Neural progenitor cell (in vitro differentiated cells): ENCODE measurements at regions not wholly inside any gene's neighbourhood (a gene's known extent, or its start where the extent isn't known, plus 50 kb on each side); places are given as distances from the start of the nearest gene placed in this dataset.
A peak's percentile ranks its signal among the peaks of the same experiment; 100 is the strongest.

Source experiments
- DNase-seq: peaks from one replicate; pipeline ENCODE4 v3.0.0-alpha.2; 2016; ENCODE audit warnings: low spot score
- H2AFZ ChIP-seq: fragments of 200-600 bp; sonication (generic); replicated peaks from 2 replicates; pipeline ENCODE4 v1.6.1; 2016; ENCODE audit warnings: antibody characterized with exemption
- H3F3A ChIP-seq: fragments of 200-600 bp; sonication (generic); 2 replicates; pipeline ENCODE4 v1.6.1; 2016; ENCODE audit warnings: antibody characterized with exemption, low read depth
- H3K27ac ChIP-seq: fragments of 200-600 bp; sonication (generic); 2 replicates; pipeline ENCODE4 v1.5.1; 2016; ENCODE audit warnings: mild to moderate bottlenecking
- H3K27me3 ChIP-seq: fragments of 200-600 bp; sonication (generic); 2 replicates; pipeline ENCODE4 v1.6.1; 2016; ENCODE audit warnings: mild to moderate bottlenecking, moderate library complexity
- H3K36me3 ChIP-seq: fragments of 200-600 bp; sonication (generic); 2 replicates; pipeline ENCODE4 v1.5.1; 2016
- H3K4me1 ChIP-seq: fragments of 200-600 bp; sonication (generic); 2 replicates; pipeline ENCODE4 v1.6.1; 2016; ENCODE audit warnings: mixed run types
- H3K4me2 ChIP-seq: fragments of 200-600 bp; sonication (generic); 2 replicates; pipeline ENCODE4 v1.6.1; 2016
- H3K4me3 ChIP-seq: fragments of 200-600 bp; sonication (generic); 2 replicates; pipeline ENCODE4 v1.5.1; 2016
- H3K79me2 ChIP-seq: fragments of 200-600 bp; sonication (generic); 2 replicates; pipeline ENCODE4 v1.6.1; 2016; ENCODE audit warnings: low read depth
- H3K9ac ChIP-seq: fragments of 200-600 bp; sonication (generic); 2 replicates; pipeline ENCODE4 v1.6.1; 2016
- H3K9me3 ChIP-seq: fragments of 200-600 bp; sonication (generic); 2 replicates; pipeline ENCODE4 v1.5.1; 2016; ENCODE audit warnings: low read depth
- H4K20me1 ChIP-seq: fragments of 200-600 bp; sonication (generic); 2 replicates; pipeline ENCODE4 v1.6.1; 2016; ENCODE audit warnings: low read depth
- H3K27ac Mint-ChIP-seq: 3 replicates; pipeline ENCODE4 v1.8.0; 2021; ENCODE audit warnings: mixed read lengths
- H3K27me3 Mint-ChIP-seq: 2 replicates; pipeline ENCODE4 v1.8.0; 2022; ENCODE audit warnings: low read depth, mild to moderate bottlenecking, inconsistent platforms, moderate library complexity, mixed read lengths; ENCODE audit not compliant: insufficient read depth
- H3K36me3 Mint-ChIP-seq: 3 replicates; pipeline ENCODE4 v1.8.0; 2021; ENCODE audit warnings: mixed read lengths
- H3K4me1 Mint-ChIP-seq: 3 replicates; pipeline ENCODE4 v1.8.0; 2021; ENCODE audit warnings: mixed read lengths
- H3K4me3 Mint-ChIP-seq: 3 replicates; pipeline ENCODE4 v1.8.0; 2021; ENCODE audit warnings: mild to moderate bottlenecking, moderate library complexity, mixed read lengths
- H3K9me3 Mint-ChIP-seq: 3 replicates; pipeline ENCODE4 v1.8.0; 2020; ENCODE audit warnings: mixed read lengths
- EZH2 ChIP-seq: fragments of 200-600 bp; sonication (generic); IDR thresholded peaks from 2 replicates; pipeline ENCODE4 v1.6.1; 2017; ENCODE audit warnings: antibody characterized with exemption, mild to moderate bottlenecking, moderate library complexity
- EZH2phosphoT487 ChIP-seq: fragments of 200-600 bp; sonication (generic); IDR thresholded peaks from 2 replicates; pipeline ENCODE4 v1.6.1; 2017; ENCODE audit warnings: antibody characterized with exemption
- TF ChIP-seq, protein P1 (sequence below): fragments of 200-600 bp; sonication (generic); IDR thresholded peaks from 2 replicates; pipeline ENCODE4 v1.5.1; 2017; ENCODE audit warnings: antibody characterized with exemption, mild to moderate bottlenecking

DNA sequence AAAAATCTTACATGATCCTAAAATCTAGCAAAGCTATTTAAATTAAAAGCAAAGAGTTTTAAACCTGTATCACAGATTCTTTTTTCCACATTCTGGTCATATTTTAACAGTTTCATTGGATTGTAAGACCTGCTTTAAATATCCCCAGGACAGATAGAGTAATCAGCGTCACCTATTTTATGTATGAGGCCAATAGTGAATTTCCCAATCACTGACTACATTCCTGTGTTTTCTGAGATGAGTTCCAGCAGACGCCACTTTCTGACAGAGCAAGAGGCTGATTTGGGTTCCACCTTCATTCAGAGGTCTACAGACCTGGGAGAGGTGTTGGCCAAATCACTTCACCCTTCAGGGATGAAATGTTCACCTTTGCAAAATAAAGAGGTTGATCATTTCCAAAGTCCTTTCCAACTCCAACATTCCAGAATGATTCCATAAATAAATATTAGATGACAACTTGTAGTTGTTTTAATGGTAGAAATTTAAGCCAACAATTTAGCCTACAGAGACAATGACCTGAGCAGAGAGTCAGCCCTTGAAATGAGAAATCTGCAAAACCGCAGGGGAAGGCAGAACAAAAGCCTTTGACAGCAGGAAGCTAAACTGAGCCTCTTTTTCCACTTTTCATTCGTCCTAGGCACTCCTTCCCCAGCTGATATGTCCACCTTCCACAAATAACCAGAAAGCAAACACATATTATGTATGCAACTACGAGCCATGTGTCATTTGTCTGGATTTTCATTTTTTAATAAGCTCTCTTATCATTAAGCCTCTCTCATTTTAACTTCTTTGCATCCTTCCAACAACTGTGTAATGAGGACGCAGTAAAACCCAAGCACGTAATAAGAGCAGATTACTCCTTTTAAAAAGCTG lies 105.2 kb downstream of the TFAP2A start:
- no peak overlapping the region for H2AFZ ChIP-seq
- H3K9ac ChIP-seq, result no peak overlapping the region
- H3K36me3 ChIP-seq, result no peaks in the 10 kb centered on the region
- H3K4me2 ChIP-seq, result peak overlapping the region; percentile 51
- Mint-ChIP-seq H3K4me3 (no peak overlapping the region), H3K4me1 (peaks cover 33% of the 10 kb centered on the region), H3K27ac (no peak overlapping the region), H3K9me3 (peaks cover 3% of the 10 kb centered on the region), H3K36me3 (no peaks in the 10 kb centered on the region), H3K27me3 (peaks cover 2% of the 10 kb centered on the region)
- TF ChIP-seq EZH2, result no peak
- no peak for TF ChIP-seq EZH2phosphoT487
- TF ChIP-seq, protein P1, sequence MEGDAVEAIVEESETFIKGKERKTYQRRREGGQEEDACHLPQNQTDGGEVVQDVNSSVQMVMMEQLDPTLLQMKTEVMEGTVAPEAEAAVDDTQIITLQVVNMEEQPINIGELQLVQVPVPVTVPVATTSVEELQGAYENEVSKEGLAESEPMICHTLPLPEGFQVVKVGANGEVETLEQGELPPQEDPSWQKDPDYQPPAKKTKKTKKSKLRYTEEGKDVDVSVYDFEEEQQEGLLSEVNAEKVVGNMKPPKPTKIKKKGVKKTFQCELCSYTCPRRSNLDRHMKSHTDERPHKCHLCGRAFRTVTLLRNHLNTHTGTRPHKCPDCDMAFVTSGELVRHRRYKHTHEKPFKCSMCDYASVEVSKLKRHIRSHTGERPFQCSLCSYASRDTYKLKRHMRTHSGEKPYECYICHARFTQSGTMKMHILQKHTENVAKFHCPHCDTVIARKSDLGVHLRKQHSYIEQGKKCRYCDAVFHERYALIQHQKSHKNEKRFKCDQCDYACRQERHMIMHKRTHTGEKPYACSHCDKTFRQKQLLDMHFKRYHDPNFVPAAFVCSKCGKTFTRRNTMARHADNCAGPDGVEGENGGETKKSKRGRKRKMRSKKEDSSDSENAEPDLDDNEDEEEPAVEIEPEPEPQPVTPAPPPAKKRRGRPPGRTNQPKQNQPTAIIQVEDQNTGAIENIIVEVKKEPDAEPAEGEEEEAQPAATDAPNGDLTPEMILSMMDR, result no peak
- H4K20me1 ChIP-seq, result no peaks in the 10 kb centered on the region
- peak; percentile 48 for DNase-seq
- no peak overlapping the region for H3K27ac ChIP-seq
- peaks cover 48% of the 10 kb centered on the region for H3K4me1 ChIP-seq
- no peaks in the 10 kb centered on the region for H3K79me2 ChIP-seq
- no peak overlapping the region for H3K4me3 ChIP-seq
- no peaks in the 10 kb centered on the region for H3K27me3 ChIP-seq
- H3F3A ChIP-seq, result peaks cover 32% of the 10 kb centered on the region
- no peaks in the 10 kb centered on the region for H3K9me3 ChIP-seq

DNA sequence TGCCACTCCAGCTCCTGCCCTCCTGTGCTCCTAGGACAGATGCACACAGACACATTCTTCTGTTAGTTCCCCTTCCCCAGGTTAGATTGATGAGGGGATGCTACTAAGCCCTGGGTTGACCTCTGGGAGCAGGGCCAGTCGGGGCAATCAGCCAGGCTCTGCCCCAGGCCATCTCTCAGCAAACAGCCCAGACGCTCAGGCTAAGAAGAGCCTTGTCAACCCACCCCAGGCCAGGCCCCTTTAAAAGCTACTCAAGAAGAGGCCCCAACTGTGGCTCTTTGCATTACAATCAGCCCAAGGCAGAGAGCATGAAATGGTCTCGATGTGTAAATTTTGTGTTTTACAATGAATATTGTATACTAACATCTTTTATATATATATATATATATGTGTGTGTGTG lies 107.4 kb downstream of the TFAP2A start:
- Mint-ChIP-seq H3K4me1 (peaks cover 20% of the 10 kb centered on the region), H3K9me3 (peaks cover 6% of the 10 kb centered on the region)
- no peak for DNase-seq

DNA sequence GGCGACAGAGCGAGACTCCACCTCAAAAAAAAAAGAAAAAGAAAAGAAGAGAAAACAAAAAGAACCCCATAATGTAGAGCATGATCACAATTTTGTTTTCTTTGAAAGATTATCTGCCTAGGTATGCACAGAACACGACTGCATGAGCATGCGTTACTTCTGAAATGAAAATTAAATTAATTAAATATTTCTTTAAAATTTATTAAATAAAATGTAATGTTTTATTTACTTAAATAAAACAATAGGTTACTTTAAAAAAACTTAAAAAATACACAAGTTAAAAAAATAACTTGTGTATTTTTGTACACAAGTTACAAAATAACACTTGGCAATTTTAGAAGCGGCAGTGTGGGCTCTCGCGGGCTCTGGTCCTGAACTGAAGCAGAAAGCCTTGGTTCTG lies 107.8 kb downstream of the TFAP2A start:
- Histone ChIP-seq H3K36me3 (no peaks in the 10 kb centered on the region), H3K9ac (no peak overlapping the region), H3K9me3 (no peaks in the 10 kb centered on the region), H3K4me3 (no peak overlapping the region), H3K27ac (no peak overlapping the region), H3K4me2 (no peak overlapping the region), H2AFZ (peak overlapping the region; percentile 65), H3F3A (peaks cover 18% of the 10 kb centered on the region), H4K20me1 (no peaks in the 10 kb centered on the region), H3K79me2 (no peaks in the 10 kb centered on the region), H3K4me1 (peaks cover 35% of the 10 kb centered on the region), H3K27me3 (no peaks in the 10 kb centered on the region)
- peaks cover 6% of the 10 kb centered on the region for H3K9me3 Mint-ChIP-seq
- peaks cover 2% of the 10 kb centered on the region for H3K27me3 Mint-ChIP-seq
- H3K36me3 Mint-ChIP-seq, result no peaks in the 10 kb centered on the region
- DNase-seq, result no peak
- H3K4me1 Mint-ChIP-seq, result peaks cover 20% of the 10 kb centered on the region
- no peak overlapping the region for H3K4me3 Mint-ChIP-seq
- TF ChIP-seq EZH2phosphoT487 (no peak), EZH2 (no peak)
- TF ChIP-seq, protein P1, result no peak
- H3K27ac Mint-ChIP-seq, result no peak overlapping the region

More for the DNA sequence above, 107.4 kb downstream of the TFAP2A start:
- H3K36me3 Mint-ChIP-seq, result no peaks in the 10 kb centered on the region
- Histone ChIP-seq H4K20me1 (no peaks in the 10 kb centered on the region), H2AFZ (peak overlapping the region; percentile 65), H3F3A (peaks cover 18% of the 10 kb centered on the region), H3K27ac (no peak overlapping the region), H3K4me1 (peaks cover 39% of the 10 kb centered on the region), H3K4me3 (no peak overlapping the region), H3K79me2 (no peaks in the 10 kb centered on the region), H3K9me3 (no peaks in the 10 kb centered on the region), H3K9ac (no peak overlapping the region), H3K27me3 (no peaks in the 10 kb centered on the region), H3K4me2 (no peak overlapping the region), H3K36me3 (no peaks in the 10 kb centered on the region)
- peaks cover 2% of the 10 kb centered on the region for H3K27me3 Mint-ChIP-seq
- H3K4me3 Mint-ChIP-seq, result no peak overlapping the region
- H3K27ac Mint-ChIP-seq, result no peak overlapping the region
- TF ChIP-seq EZH2 (no peak), EZH2phosphoT487 (no peak)
- TF ChIP-seq, protein P1, result no peak
